K562 (cell line): ENCODE measurements at regions not wholly inside any gene's neighbourhood (a gene's known extent, or its start where the extent isn't known, plus 50 kb on each side); places are given as distances from the start of the nearest gene placed in this dataset.

Source experiments
- ATAC-seq: fragments of 200-7000 bp; cut with Tn5 transposase; 3 replicates; pipeline ENCODE4 v1.9.1; 2020; ENCODE audit warnings: moderate library complexity
- BruUV-seq: library from RNA; stranded (reverse); fragments of 400-500 nt; replicated peaks from 2 replicates; lab custom pipeline; 2021; lab: Mats Ljungman, UMichigan
- CTCF ChIA-PET: fragments of 300-600 bp; formaldehyde crosslinking; extraction: SDS; loops from one replicate; lab custom pipeline; 2021; ENCODE audit warnings: low intra/inter-chr PET ratio; lab: Yijun Ruan, JAX
- POLR2A ChIA-PET: fragments of 300-600, 350-650 bp; sonication (Branson Sonifier 250); formaldehyde crosslinking; extraction: SDS; loops from one replicate; lab custom pipeline; 2021; ENCODE audit warnings: antibody characterized with exemption, inconsistent platforms; lab: Yijun Ruan, JAX
- DNase-seq, 4 experiments: peaks; one replicate each; pipeline versions ENCODE4 v3.0.0 to v3.0.0-alpha.2; 2011 to 2018; ENCODE audit warnings: low spot score in 3 of 4, mixed read lengths in 3 of 4; ENCODE audit errors: extremely low read depth in 1 of 4
- FAIRE-seq: peaks from 2 replicates; lab custom pipeline; 2011; peaks lifted over from hg19 to GRCh38; lab: Jason Lieb, UNC
- H2AFZ ChIP-seq: 2 replicates; pipeline ENCODE4 v1.6.0; 2011; ENCODE audit warnings: low read depth, low read length, control low read depth, inconsistent platforms
- H3K27ac ChIP-seq: fragments of 200-600 bp; 3 replicates; pipeline ENCODE4 v1.8.0; 2011; ENCODE audit warnings: low read depth, mild to moderate bottlenecking, control low read depth, inconsistent platforms, low read length, moderate library complexity, mixed read lengths; ENCODE audit errors: extremely low read depth
- H3K27me3 ChIP-seq, 2 experiments: fragments of 300-600 bp in 1 of 2; 2 replicates in 1 of 2; 3 replicates in 1 of 2; pipeline versions ENCODE4 v1.6.0 to v1.8.0; 2011; ENCODE audit warnings: inconsistent platforms in 2 of 2, low read length in 2 of 2, mild to moderate bottlenecking in 1 of 2, mixed read lengths in 1 of 2, moderate library complexity in 1 of 2; ENCODE audit not compliant: control insufficient read depth in 2 of 2, insufficient read depth in 2 of 2
- H3K36me3 ChIP-seq: fragments of 300-600 bp; 3 replicates; pipeline ENCODE4 v1.8.0; 2011; ENCODE audit warnings: mild to moderate bottlenecking, low read length, inconsistent platforms; ENCODE audit not compliant: control insufficient read depth, insufficient read depth
- H3K4me1 ChIP-seq, 2 experiments: fragments of 200-600 bp in 1 of 2; replicated peaks in 1 of 2; 2 replicates in 1 of 2; 3 replicates in 1 of 2; pipeline versions ENCODE4 v1.5.1 to v1.8.0; 2011; ENCODE audit warnings: inconsistent platforms in 2 of 2, low read length in 2 of 2, mild to moderate bottlenecking in 1 of 2, mixed read lengths in 1 of 2, moderate library complexity in 1 of 2; ENCODE audit not compliant: control insufficient read depth in 2 of 2, insufficient read depth in 2 of 2
- H3K4me2 ChIP-seq: 2 replicates; pipeline ENCODE4 v1.6.1; 2011; ENCODE audit warnings: low read length, control low read depth, inconsistent platforms, mixed read lengths; ENCODE audit not compliant: insufficient read depth
- H3K4me3 ChIP-seq: fragments of 200-600 bp; sonication (generic), shearing (Covaris generic); 2 replicates; pipeline ENCODE4 v1.5.1; 2016; ENCODE audit warnings: control low read depth, inconsistent platforms
- H3K79me2 ChIP-seq: fragments of 200-600 bp; 3 replicates; pipeline ENCODE4 v1.8.0; 2011; ENCODE audit warnings: low read length, inconsistent platforms; ENCODE audit not compliant: control insufficient read depth, insufficient read depth
- H3K9ac ChIP-seq, 2 experiments: 2 replicates each; pipeline versions ENCODE4 v1.6.0 to v1.6.1; 2011; ENCODE audit warnings: low read depth in 2 of 2, low read length in 2 of 2, control low read depth in 1 of 2, inconsistent platforms in 1 of 2, mild to moderate bottlenecking in 1 of 2, mixed read lengths in 1 of 2; ENCODE audit not compliant: insufficient read depth in 1 of 2
- H3K9me1 ChIP-seq: one replicate; pipeline ENCODE4 v1.6.0; 2011; ENCODE audit warnings: inconsistent platforms, mild to moderate bottlenecking, low read length, moderate library complexity; ENCODE audit not compliant: control insufficient read depth, insufficient read depth
- H3K9me3 ChIP-seq: replicated peaks from 2 replicates; pipeline ENCODE4 v1.5.1; 2011; ENCODE audit warnings: low read depth, low read length, inconsistent platforms; ENCODE audit not compliant: control insufficient read depth, insufficient read depth
- H4K20me1 ChIP-seq: replicated peaks from 2 replicates; pipeline ENCODE4 v1.6.1; 2011; ENCODE audit warnings: low read length, inconsistent platforms, mixed read lengths; ENCODE audit not compliant: control insufficient read depth, insufficient read depth
- ESRRB ChIP-seq: fragments of 250-450 bp; sonication (Bioruptor Pico); IDR thresholded peaks from 2 replicates; pipeline ENCODE4 v1.5.0; 2020; ENCODE audit warnings: mild to moderate bottlenecking, moderate library complexity, borderline replicate concordance
- RHOXF2B ChIP-seq: fragments of 250-450 bp; sonication (Bioruptor Pico); conservative IDR thresholded peaks from 2 replicates; pipeline ENCODE4 v1.5.1; 2021
- ZNF589 ChIP-seq: fragments of 200-800 bp; sonication (Bioruptor generic); IDR thresholded peaks from 2 replicates; pipeline ENCODE4 v1.6.1; 2016; ENCODE audit warnings: low read depth, missing genetic modification characterization, missing compliant biosample characterization
- WGBS: fragments of 100-300 bp; shearing (Covaris generic); methylation state at CpG from one replicate; pipeline ENCODE4 v1.1.6; 2016; ENCODE audit warnings: low coverage, mixed read lengths; ENCODE audit not compliant: insufficient coverage; ENCODE audit errors: missing lambda C conversion rate; 5-methylcytosine and 5-hydroxymethylcytosine counted together
- in situ Hi-C: fragments of 300-500 bp; cut with MboI; formaldehyde crosslinking; loops from 4 replicates; pipeline ENCODE4 v1.15.0; 2018; ENCODE audit warnings: inconsistent platforms, mixed read lengths
- intact Hi-C: fragments of 100-400 bp; cut with micrococcal nuclease; formaldehyde crosslinking; loops from 2 replicates; pipeline ENCODE4 v1.14.2; 2022
- TF ChIP-seq, protein P1 (sequence below): fragments of 250-450 bp; sonication (Bioruptor Pico); IDR thresholded peaks from 2 replicates; pipeline ENCODE4 v1.4.0; 2020; ENCODE audit warnings: mild to moderate bottlenecking, moderate library complexity

DNA sequence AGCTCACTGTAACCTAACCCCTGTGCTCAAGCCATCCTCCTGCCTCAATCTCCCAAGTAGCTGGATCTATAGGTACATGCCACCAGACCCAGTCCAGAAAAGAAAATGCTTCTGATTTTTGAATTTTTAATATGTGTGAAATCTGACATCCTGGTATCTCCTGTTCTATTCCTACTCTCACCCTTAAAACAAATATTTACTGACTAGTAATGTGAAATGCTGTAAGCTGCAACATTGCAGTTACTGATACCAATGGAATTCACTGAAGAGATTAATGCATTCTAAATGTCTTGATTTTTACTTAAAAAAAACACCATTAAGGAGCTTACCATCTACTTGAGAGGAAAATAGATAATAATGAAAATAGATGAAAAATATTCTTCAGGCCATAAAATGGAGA lies 162.7 kb upstream of the TSLP start (continued):
- TF ChIP-seq ESRRB (no peak), RHOXF2B (no peak)

GRCh38 chr5:110909415-110909814 lies 162.1 kb upstream of the TSLP start:
- FAIRE-seq (no peak), ATAC-seq (no peak), DNase-seq (no peak)
- H3K27me3 ChIP-seq = no peaks in the 10 kb centered on the region
- in situ Hi-C loops = no loop called here
- H3K79me2 ChIP-seq = no peaks in the 10 kb centered on the region
- no peaks in the 10 kb centered on the region for H3K36me3 ChIP-seq
- intact Hi-C loops = no loop called here
- H3K4me2 ChIP-seq = no peak overlapping the region
- WGBS = 5% methylated on average over 1 of the region's 1 CpG
- ChIA-PET POLR2A (interaction anchor here (0.6 to 0.7 kb wide), 2 partner anchors 15 to 1107 kb away, joined by 3 read pairs; no protein-coding TSS in a partner anchor), CTCF (no interaction called here)
- no peaks in the 10 kb centered on the region for H3K9me3 ChIP-seq
- no peak overlapping the region for H3K27ac ChIP-seq
- no peaks in the 10 kb centered on the region for H4K20me1 ChIP-seq
- BruUV-seq = no TSS peak
- no peak overlapping the region for H2AFZ ChIP-seq
- no peaks in the 10 kb centered on the region for H3K9me1 ChIP-seq
- no peak for TF ChIP-seq ZNF589
- TF ChIP-seq, protein P1, sequence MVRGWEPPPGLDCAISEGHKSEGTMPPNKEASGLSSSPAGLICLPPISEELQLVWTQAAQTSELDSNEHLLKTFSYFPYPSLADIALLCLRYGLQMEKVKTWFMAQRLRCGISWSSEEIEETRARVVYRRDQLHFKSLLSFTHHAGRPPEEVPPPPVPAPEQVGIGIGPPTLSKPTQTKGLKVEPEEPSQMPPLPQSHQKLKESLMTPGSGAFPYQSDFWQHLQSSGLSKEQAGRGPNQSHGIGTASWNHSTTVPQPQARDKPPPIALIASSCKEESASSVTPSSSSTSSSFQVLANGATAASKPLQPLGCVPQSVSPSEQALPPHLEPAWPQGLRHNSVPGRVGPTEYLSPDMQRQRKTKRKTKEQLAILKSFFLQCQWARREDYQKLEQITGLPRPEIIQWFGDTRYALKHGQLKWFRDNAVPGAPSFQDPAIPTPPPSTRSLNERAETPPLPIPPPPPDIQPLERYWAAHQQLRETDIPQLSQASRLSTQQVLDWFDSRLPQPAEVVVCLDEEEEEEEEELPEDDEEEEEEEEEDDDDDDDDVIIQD (CRISPR knock-in tag) = no peak
- no peaks in the 10 kb centered on the region for H3K4me1 ChIP-seq
- no peak overlapping the region for H3K4me3 ChIP-seq
- H3K9ac ChIP-seq = no peak overlapping the region
